HEK293 (cell line): ENCODE measurements at regions not wholly inside any gene's neighbourhood (a gene's known extent, or its start where the extent isn't known, plus 50 kb on each side); places are given as distances from the start of the nearest gene placed in this dataset.

Experiments
- GLIS1 ChIP-seq: fragments of 450-650 bp; formaldehyde crosslinking; IDR thresholded peaks from 2 replicates; pipeline ENCODE4 v1.5.1; 2016; ENCODE audit warnings: missing biosample characterization, missing genetic modification characterization
- HOXC10 ChIP-seq: sonication (generic); formaldehyde crosslinking; IDR thresholded peaks from 2 replicates; pipeline ENCODE4 v1.8.1; 2023; ENCODE audit warnings: mild to moderate bottlenecking, missing genetic modification reagents
- TCF7L2 ChIP-seq: IDR thresholded peaks from 2 replicates; pipeline ENCODE4 v1.6.1; 2011; ENCODE audit warnings: low read depth, mild to moderate bottlenecking, inconsistent platforms, low read length, moderate library complexity, borderline replicate concordance
- TRIM28 ChIP-seq: IDR thresholded peaks from 2 replicates; pipeline ENCODE4 v1.6.1; 2011; ENCODE audit warnings: low read length, control low read depth, borderline replicate concordance
- ZBTB7A ChIP-seq: fragments of 450-650 bp; formaldehyde crosslinking; IDR thresholded peaks from 2 replicates; pipeline ENCODE4 v1.5.1; 2016; ENCODE audit warnings: low read depth, missing biosample characterization, missing genetic modification characterization
- ZNF174 ChIP-seq: fragments of 450-650 bp; formaldehyde crosslinking; IDR thresholded peaks from 2 replicates; pipeline ENCODE4 v1.5.0; 2017; ENCODE audit warnings: missing biosample characterization, mild to moderate bottlenecking, missing genetic modification characterization
- ZNF529 ChIP-seq: fragments of 450-650 bp; formaldehyde crosslinking; IDR thresholded peaks from 2 replicates; pipeline ENCODE4 v1.5.1; 2017; ENCODE audit warnings: missing genetic modification characterization, missing biosample characterization; ENCODE audit not compliant: insufficient replicate concordance
- ZNF549 ChIP-seq: fragments of 450-650 bp; IDR thresholded peaks from 2 replicates; pipeline ENCODE4 v1.5.1; 2018; ENCODE audit warnings: missing biosample characterization, missing genetic modification characterization, mild to moderate bottlenecking, inconsistent platforms, moderate library complexity
- ZNF843 ChIP-seq: fragments of 450-650 bp; formaldehyde crosslinking; IDR thresholded peaks from 2 replicates; pipeline ENCODE4 v1.5.1; 2016; ENCODE audit warnings: missing biosample characterization, missing genetic modification characterization
- TF ChIP-seq, protein P1 (sequence below): fragments of 450-650 bp; formaldehyde crosslinking; IDR thresholded peaks from 2 replicates; pipeline ENCODE4 v1.5.1; 2016; ENCODE audit warnings: missing biosample characterization, missing genetic modification characterization
- TF ChIP-seq, protein P2 (sequence below): fragments of 450-650 bp; formaldehyde crosslinking; IDR thresholded peaks from 2 replicates; pipeline ENCODE4 v1.5.1; 2016; ENCODE audit warnings: missing biosample characterization, missing genetic modification characterization

DNA sequence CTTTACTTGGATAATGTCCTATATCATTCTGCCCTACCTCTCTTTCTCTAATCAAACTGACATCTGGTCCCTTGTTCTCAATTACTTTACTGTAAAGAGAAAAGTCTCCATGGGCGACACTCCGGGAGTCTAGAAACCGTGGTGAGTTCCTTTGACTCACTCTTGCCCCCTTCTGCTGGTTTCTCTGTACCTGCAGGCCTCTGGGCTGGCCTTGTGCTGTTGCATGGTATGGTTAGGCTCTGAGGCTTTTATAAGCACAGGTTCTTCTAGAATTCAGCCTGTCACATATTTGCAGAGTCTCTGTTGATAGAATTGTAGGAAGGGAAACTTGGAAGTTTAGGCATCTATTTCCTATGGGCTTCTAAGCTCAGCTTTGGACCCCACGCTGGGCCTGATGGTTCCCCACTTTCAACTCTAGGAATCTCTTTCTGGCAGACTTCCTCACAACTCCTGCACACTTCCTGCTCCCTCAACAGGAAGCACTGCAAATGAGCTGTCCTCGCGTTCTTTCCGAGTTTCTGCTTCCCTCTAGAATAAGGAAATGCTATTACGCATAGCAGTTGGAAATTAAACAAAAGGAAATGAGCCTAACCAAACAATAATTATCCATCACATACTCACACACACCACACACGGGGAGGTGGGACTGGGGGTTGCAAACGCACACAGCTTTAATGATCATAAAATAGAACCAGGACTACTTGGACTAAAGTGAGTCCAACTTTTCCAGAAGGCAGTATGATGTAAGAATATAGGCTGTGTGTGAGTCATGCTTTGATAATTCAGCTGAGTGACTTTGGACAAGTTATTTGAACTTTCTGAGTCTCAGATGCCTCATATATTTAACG, 683.3 kb downstream of the QKI start:
- TF ChIP-seq, protein P1, sequence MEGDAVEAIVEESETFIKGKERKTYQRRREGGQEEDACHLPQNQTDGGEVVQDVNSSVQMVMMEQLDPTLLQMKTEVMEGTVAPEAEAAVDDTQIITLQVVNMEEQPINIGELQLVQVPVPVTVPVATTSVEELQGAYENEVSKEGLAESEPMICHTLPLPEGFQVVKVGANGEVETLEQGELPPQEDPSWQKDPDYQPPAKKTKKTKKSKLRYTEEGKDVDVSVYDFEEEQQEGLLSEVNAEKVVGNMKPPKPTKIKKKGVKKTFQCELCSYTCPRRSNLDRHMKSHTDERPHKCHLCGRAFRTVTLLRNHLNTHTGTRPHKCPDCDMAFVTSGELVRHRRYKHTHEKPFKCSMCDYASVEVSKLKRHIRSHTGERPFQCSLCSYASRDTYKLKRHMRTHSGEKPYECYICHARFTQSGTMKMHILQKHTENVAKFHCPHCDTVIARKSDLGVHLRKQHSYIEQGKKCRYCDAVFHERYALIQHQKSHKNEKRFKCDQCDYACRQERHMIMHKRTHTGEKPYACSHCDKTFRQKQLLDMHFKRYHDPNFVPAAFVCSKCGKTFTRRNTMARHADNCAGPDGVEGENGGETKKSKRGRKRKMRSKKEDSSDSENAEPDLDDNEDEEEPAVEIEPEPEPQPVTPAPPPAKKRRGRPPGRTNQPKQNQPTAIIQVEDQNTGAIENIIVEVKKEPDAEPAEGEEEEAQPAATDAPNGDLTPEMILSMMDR (tag by site-specific recombination): no peak
- TF ChIP-seq ZNF549 (no peak), TCF7L2 (no peak), ZNF529 (tag by site-specific recombination) (no peak), ZNF843 (tag by site-specific recombination) (no peak), ZBTB7A (tag by site-specific recombination) (no peak), ZNF174 (no peak), GLIS1 (no peak), TRIM28 (peak; percentile 36; the same call in 1 of the 2 replicates), HOXC10 (CRISPR knock-in tag) (no peak)
- TF ChIP-seq, protein P2, sequence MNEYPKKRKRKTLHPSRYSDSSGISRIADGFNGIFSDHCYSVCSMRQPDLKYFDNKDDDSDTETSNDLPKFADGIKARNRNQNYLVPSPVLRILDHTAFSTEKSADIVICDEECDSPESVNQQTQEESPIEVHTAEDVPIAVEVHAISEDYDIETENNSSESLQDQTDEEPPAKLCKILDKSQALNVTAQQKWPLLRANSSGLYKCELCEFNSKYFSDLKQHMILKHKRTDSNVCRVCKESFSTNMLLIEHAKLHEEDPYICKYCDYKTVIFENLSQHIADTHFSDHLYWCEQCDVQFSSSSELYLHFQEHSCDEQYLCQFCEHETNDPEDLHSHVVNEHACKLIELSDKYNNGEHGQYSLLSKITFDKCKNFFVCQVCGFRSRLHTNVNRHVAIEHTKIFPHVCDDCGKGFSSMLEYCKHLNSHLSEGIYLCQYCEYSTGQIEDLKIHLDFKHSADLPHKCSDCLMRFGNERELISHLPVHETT (tag by site-specific recombination): no peak
